ENCODE measurements at regions not wholly inside any gene's neighbourhood (a gene's known extent, or its start where the extent isn't known, plus 50 kb on each side); places are given as distances from the start of the nearest gene placed in this dataset.

DNA sequence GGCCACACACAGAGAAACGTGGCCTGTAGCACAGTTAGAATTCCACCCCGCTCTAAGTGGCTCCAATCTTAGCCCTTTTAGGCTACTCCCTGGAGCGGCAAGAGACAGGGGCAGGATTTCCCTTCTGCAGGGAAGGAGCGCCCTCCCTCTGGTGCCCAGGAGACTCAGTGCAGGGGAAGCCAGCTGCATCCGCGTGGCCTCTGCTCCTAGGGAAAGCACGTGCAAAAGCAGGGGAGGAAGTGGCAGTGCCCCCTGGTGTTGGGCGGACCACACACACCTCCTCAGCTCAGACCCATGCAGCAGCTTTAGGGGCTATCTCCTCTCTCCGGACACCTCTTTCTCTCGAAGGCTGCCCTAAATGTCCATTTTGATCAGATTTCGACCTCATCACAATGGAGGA lies 50.0 kb downstream of the SPRING1 start:
- H3K9me3 ChIP-seq (ENCODE audit: low read depth) = no peaks in the 10 kb centered on the region
- H3K27me3 ChIP-seq = peaks cover 3% of the 10 kb centered on the region
- peaks cover 4% of the 10 kb centered on the region for H3K4me1 ChIP-seq (ENCODE audit: insufficient read depth)
- no peak overlapping the region for H3K4me3 ChIP-seq
- H4K20me1 ChIP-seq (ENCODE audit: insufficient read depth, poor library complexity, severe bottlenecking) = no peaks in the 10 kb centered on the region
- peak; percentile 27 for DNase-seq (ENCODE audit: low spot score)
- TF ChIP-seq, protein P1, sequence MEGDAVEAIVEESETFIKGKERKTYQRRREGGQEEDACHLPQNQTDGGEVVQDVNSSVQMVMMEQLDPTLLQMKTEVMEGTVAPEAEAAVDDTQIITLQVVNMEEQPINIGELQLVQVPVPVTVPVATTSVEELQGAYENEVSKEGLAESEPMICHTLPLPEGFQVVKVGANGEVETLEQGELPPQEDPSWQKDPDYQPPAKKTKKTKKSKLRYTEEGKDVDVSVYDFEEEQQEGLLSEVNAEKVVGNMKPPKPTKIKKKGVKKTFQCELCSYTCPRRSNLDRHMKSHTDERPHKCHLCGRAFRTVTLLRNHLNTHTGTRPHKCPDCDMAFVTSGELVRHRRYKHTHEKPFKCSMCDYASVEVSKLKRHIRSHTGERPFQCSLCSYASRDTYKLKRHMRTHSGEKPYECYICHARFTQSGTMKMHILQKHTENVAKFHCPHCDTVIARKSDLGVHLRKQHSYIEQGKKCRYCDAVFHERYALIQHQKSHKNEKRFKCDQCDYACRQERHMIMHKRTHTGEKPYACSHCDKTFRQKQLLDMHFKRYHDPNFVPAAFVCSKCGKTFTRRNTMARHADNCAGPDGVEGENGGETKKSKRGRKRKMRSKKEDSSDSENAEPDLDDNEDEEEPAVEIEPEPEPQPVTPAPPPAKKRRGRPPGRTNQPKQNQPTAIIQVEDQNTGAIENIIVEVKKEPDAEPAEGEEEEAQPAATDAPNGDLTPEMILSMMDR (IDR thresholded peaks at IDR 0.05; ENCODE audit: poor library complexity) = peak; percentile 30
- no peak for TF ChIP-seq EZH2phosphoT487 (IDR thresholded peaks at IDR 0.05; ENCODE audit: low read depth, severe bottlenecking, unreplicated experiment)
- no peak for TF ChIP-seq EZH2 (IDR thresholded peaks at IDR 0.05; ENCODE audit: borderline replicate concordance)
- no peak overlapping the region for H3K4me2 ChIP-seq
- H3K9me2 ChIP-seq (replicated peaks; ENCODE audit: insufficient read depth) = no peaks in the 10 kb centered on the region
- H3K36me3 ChIP-seq (replicated peaks; ENCODE audit: insufficient read depth, low read depth) = no peaks in the 10 kb centered on the region
- WGBS (ENCODE audit: low lambda C conversion rate, missing lambda C conversion rate) = 75% methylated on average over 11 of the region's 11 CpGs
- H3K79me2 ChIP-seq = no peaks in the 10 kb centered on the region
- no peak overlapping the region for H3K27ac ChIP-seq
- H2AFZ ChIP-seq = no peak overlapping the region

DNA sequence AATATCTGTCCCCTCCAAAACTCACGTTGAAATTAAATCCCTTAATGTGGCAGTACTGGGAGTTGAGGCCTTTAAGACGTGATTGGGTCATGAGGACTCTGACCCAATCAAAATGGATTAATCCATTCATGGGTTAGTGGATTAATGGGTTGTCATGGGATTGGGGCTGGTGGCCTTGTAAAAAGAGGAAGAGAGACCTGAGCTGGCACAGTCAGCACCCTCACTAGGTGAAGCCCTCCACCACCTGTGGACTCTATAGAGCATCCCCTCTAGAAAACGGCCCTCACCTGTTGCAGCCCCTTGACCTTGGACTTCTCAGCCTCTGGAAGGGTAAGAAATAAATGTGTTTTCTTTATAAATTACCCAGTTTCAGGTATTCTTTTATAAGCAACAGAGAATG lies 53.0 kb downstream of the SPRING1 start:
- no peak overlapping the region for H2AFZ ChIP-seq

DNA sequence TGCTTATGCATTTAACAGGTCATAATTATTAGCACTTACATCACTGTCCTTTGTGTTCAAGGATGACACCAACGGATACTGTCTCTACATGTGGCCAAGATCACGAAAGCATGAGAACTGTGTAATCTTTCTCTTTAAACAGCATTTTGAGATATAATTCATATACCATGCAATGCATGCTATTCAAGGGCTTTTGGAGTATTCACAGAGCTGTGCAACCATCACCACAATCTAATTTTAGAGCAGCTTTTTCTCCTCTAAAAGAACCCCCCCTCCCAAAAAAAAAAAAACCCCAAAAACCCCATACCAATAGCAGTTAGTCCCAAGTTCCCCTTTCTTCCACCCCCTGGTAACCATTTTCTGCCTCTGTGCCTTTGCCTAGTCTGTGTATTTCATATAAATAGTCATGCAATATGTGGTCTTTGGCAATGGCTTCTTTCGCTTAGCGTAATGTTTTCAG lies 60.6 kb downstream of the SPRING1 start:
- TF ChIP-seq EZH2 (IDR thresholded peaks at IDR 0.05; ENCODE audit: borderline replicate concordance) (no peak), EZH2phosphoT487 (IDR thresholded peaks at IDR 0.05; ENCODE audit: low read depth, severe bottlenecking, unreplicated experiment) (no peak)
- TF ChIP-seq, protein P1 (IDR thresholded peaks at IDR 0.05; ENCODE audit: poor library complexity) = no peak
- 78% methylated on average over 4 of the region's 4 CpGs for WGBS (ENCODE audit: low lambda C conversion rate, missing lambda C conversion rate)
- no peaks in the 10 kb centered on the region for H3K9me2 ChIP-seq (replicated peaks; ENCODE audit: insufficient read depth)
- no peaks in the 10 kb centered on the region for H3K36me3 ChIP-seq (replicated peaks; ENCODE audit: insufficient read depth, low read depth)
- H3K4me3 ChIP-seq = no peak overlapping the region
- no peaks in the 10 kb centered on the region for H4K20me1 ChIP-seq (ENCODE audit: insufficient read depth, poor library complexity, severe bottlenecking)
- H3K79me2 ChIP-seq = no peaks in the 10 kb centered on the region
- no peaks in the 10 kb centered on the region for H3K27me3 ChIP-seq
- no peak overlapping the region for H2AFZ ChIP-seq
- H3K4me1 ChIP-seq (ENCODE audit: insufficient read depth) = no peaks in the 10 kb centered on the region
- no peaks in the 10 kb centered on the region for H3K9me3 ChIP-seq (ENCODE audit: low read depth)
- no peak for DNase-seq (ENCODE audit: low spot score)
- no peak overlapping the region for H3K4me2 ChIP-seq
- H3K27ac ChIP-seq = no peak overlapping the region

More for the DNA sequence above, 53.0 kb downstream of the SPRING1 start:
- H3K9me3 ChIP-seq (ENCODE audit: low read depth) = no peaks in the 10 kb centered on the region
- H3K79me2 ChIP-seq = no peaks in the 10 kb centered on the region
- no peak overlapping the region for H3K4me3 ChIP-seq
- H3K27ac ChIP-seq = no peak overlapping the region
- no peak overlapping the region for H3K4me2 ChIP-seq
- no peaks in the 10 kb centered on the region for H3K27me3 ChIP-seq
- no peaks in the 10 kb centered on the region for H3K4me1 ChIP-seq (ENCODE audit: insufficient read depth)
- TF ChIP-seq, protein P1 (IDR thresholded peaks at IDR 0.05; ENCODE audit: poor library complexity) = no peak
- TF ChIP-seq EZH2 (IDR thresholded peaks at IDR 0.05; ENCODE audit: borderline replicate concordance) (no peak), EZH2phosphoT487 (IDR thresholded peaks at IDR 0.05; ENCODE audit: low read depth, severe bottlenecking, unreplicated experiment) (no peak)
- no peak for DNase-seq (ENCODE audit: low spot score)
- no peaks in the 10 kb centered on the region for H4K20me1 ChIP-seq (ENCODE audit: insufficient read depth, poor library complexity, severe bottlenecking)
- no peaks in the 10 kb centered on the region for H3K36me3 ChIP-seq (replicated peaks; ENCODE audit: insufficient read depth, low read depth)
- no peaks in the 10 kb centered on the region for H3K9me2 ChIP-seq (replicated peaks; ENCODE audit: insufficient read depth)
- 75% methylated on average over 3 of the region's 3 CpGs for WGBS (ENCODE audit: low lambda C conversion rate, missing lambda C conversion rate)

All from hepatocyte (in vitro differentiated cells).